ENCODE measurements at regions not wholly inside any gene's neighbourhood (a gene's known extent, or its start where the extent isn't known, plus 50 kb on each side); places are given as distances from the start of the nearest gene placed in this dataset.

GRCh38 chr10:63738410-63738809 is 217.2 kb downstream of the REEP3 start (continued):
- 0 out of 2 replicates have a peak, but pooled peaks have one; percentile 49 for TF ChIP-seq MAZ (IDR thresholded peaks at IDR 0.05; ENCODE audit: borderline replicate concordance, low read depth, low read length)
- no peak for TF ChIP-seq MAZ (CRISPR knock-in tag; IDR thresholded peaks at IDR 0.05; ENCODE audit: low read depth)
- TF ChIP-seq REST (IDR thresholded peaks at IDR 0.05; ENCODE audit: borderline replicate concordance in 1 of 2, low read depth in 1 of 2, low read length in 2 of 2) = peak in 1 of 2 experiments; percentile 77; a peak in 1 of 4 replicates
- peak; percentile 70 for TF ChIP-seq PHF21A (CRISPR knock-in tag; IDR thresholded peaks at IDR 0.05)
- TF ChIP-seq SRY (CRISPR knock-in tag; IDR thresholded peaks at IDR 0.05) = peak; percentile 35; the same call in 1 of the 2 replicates
- no peak for TF ChIP-seq ZNF547 (CRISPR knock-in tag; IDR thresholded peaks at IDR 0.05)
- TF ChIP-seq CBX1 (IDR thresholded peaks at IDR 0.05; ENCODE audit: low read depth) = peak; percentile 45
- no peak for TF ChIP-seq ZEB1 (IDR thresholded peaks at IDR 0.05; ENCODE audit: insufficient replicate concordance, low read depth)
- peak; percentile 41; the same call in 1 of the 2 replicates for TF ChIP-seq EHMT2 (IDR thresholded peaks at IDR 0.05; ENCODE audit: borderline replicate concordance, low read depth, low read length)
- no peak for TF ChIP-seq ZIK1 (CRISPR knock-in tag; IDR thresholded peaks at IDR 0.05; ENCODE audit: borderline replicate concordance, low read depth)
- TF ChIP-seq ZBTB26 (CRISPR knock-in tag; IDR thresholded peaks at IDR 0.05; ENCODE audit: borderline replicate concordance) = peak; percentile 56; the same call in 1 of the 2 replicates
- TF ChIP-seq ZNF570 (CRISPR knock-in tag; IDR thresholded peaks at IDR 0.05; ENCODE audit: borderline replicate concordance) = no peak
- TF ChIP-seq KLF6 (CRISPR knock-in tag; IDR thresholded peaks at IDR 0.05) = peak; percentile 46; the same call in 1 of the 2 replicates
- peak; percentile 69; the same call in 1 of the 2 replicates for TF ChIP-seq YEATS2 (CRISPR knock-in tag; IDR thresholded peaks at IDR 0.05; ENCODE audit: borderline replicate concordance)
- no peak for TF ChIP-seq TERF1 (CRISPR knock-in tag; IDR thresholded peaks at IDR 0.05)
- TF ChIP-seq LRRFIP1 (CRISPR knock-in tag; conservative IDR thresholded peaks at IDR 0.05) = no peak
- no peak for TF ChIP-seq ZNF276 (CRISPR knock-in tag; IDR thresholded peaks at IDR 0.05; ENCODE audit: low read depth)
- TF ChIP-seq ZNF460 (CRISPR knock-in tag; IDR thresholded peaks at IDR 0.05; ENCODE audit: borderline replicate concordance) = peak; percentile 41; the same call in 1 of the 2 replicates

Data from HepG2 (cell line).